ENCODE measurements at regions not wholly inside any gene's neighbourhood (a gene's known extent, or its start where the extent isn't known, plus 50 kb on each side); places are given as distances from the start of the nearest gene placed in this dataset.

GRCh38 chr6:150537893-150538292 lies 61.8 kb upstream of the PLEKHG1 start:
- in situ Hi-C loops (cut with HindIII; ENCODE audit: extremely low pct_ligation_motif_present, low pct_unique_long_range_greater_than_20kb) (no loop called here), intact Hi-C loops (cut with micrococcal nuclease; ENCODE audit: unreplicated experiment) (no loop called here)
- Histone ChIP-seq H2AFZ (ENCODE audit: low read length) (no peak overlapping the region), H3K36me3 (replicated peaks in 1 of 2; ENCODE audit: control insufficient read depth in 1 of 2, insufficient read depth in 2 of 2, low read length in 2 of 2) (no peaks in the 10 kb centered on the region), H3K27ac (ENCODE audit: extremely low read length, insufficient read depth, low read length) (no peak overlapping the region), H3K9me3 (ENCODE audit: low read length) (no peaks in the 10 kb centered on the region), H4K20me1 (ENCODE audit: insufficient read depth, low read length) (no peaks in the 10 kb centered on the region), H3K79me2 (ENCODE audit: insufficient read depth, low read length) (no peaks in the 10 kb centered on the region), H3K9ac (ENCODE audit: insufficient read depth, low read depth, low read length) (no peak overlapping the region), H3K4me2 (ENCODE audit: low read depth, low read length) (no peak overlapping the region), H3K27me3 (ENCODE audit: control insufficient read depth in 1 of 2, insufficient read depth in 2 of 2, low read length in 2 of 2) (no peaks in the 10 kb centered on the region), H3K4me3 (replicated peaks in 1 of 3; ENCODE audit: insufficient read depth in 1 of 3, low read depth in 2 of 3, low read length in 3 of 3) (no peak overlapping the region), H3K4me1 (ENCODE audit: insufficient read depth, low read length) (peaks cover 43% of the 10 kb centered on the region)
- ATAC-seq, result no peak
- FAIRE-seq, result no peak
- BruUV-seq (replicated peaks), result no TSS peak
- TF ChIP-seq ZMYM2 (CRISPR knock-in tag; IDR thresholded peaks at IDR 0.05) (no peak), BRCA1 (CRISPR knock-in tag; IDR thresholded peaks at IDR 0.05) (no peak), MYPOP (CRISPR knock-in tag; IDR thresholded peaks at IDR 0.05) (no peak), TBP (CRISPR knock-in tag; IDR thresholded peaks at IDR 0.05) (no peak), ZKSCAN8 (CRISPR knock-in tag; IDR thresholded peaks at IDR 0.05; ENCODE audit: borderline replicate concordance) (no peak), SKIL (CRISPR knock-in tag; IDR thresholded peaks at IDR 0.05; ENCODE audit: borderline replicate concordance) (no peak), ZMYM3 (CRISPR knock-in tag; IDR thresholded peaks at IDR 0.05) (no peak), SIX1 (CRISPR knock-in tag; IDR thresholded peaks at IDR 0.05; ENCODE audit: borderline replicate concordance) (no peak), SIN3B (IDR thresholded peaks at IDR 0.05; ENCODE audit: low read length) (no peak), ZNF660 (CRISPR knock-in tag; IDR thresholded peaks at IDR 0.05; ENCODE audit: borderline replicate concordance, low read depth) (no peak)
- DNase-seq (ENCODE audit: low spot score), result no peak
- POLR2A ChIA-PET, result interaction anchor here (0.6 kb wide), 1 partner anchor 9 kb away, joined by 4 read pairs; no protein-coding TSS in a partner anchor
- CTCF ChIA-PET (ENCODE audit: low intra/inter-chr PET ratio, low total read pairs), result no interaction called here
- WGBS (ENCODE audit: low lambda C conversion rate), result 10% methylated on average over 1 of the region's 1 CpG

Data from HepG2 (cell line).